ENCODE measurements at regions not wholly inside any gene's neighbourhood (a gene's known extent, or its start where the extent isn't known, plus 50 kb on each side); places are given as distances from the start of the nearest gene placed in this dataset.

- TF ChIP-seq, protein P1, sequence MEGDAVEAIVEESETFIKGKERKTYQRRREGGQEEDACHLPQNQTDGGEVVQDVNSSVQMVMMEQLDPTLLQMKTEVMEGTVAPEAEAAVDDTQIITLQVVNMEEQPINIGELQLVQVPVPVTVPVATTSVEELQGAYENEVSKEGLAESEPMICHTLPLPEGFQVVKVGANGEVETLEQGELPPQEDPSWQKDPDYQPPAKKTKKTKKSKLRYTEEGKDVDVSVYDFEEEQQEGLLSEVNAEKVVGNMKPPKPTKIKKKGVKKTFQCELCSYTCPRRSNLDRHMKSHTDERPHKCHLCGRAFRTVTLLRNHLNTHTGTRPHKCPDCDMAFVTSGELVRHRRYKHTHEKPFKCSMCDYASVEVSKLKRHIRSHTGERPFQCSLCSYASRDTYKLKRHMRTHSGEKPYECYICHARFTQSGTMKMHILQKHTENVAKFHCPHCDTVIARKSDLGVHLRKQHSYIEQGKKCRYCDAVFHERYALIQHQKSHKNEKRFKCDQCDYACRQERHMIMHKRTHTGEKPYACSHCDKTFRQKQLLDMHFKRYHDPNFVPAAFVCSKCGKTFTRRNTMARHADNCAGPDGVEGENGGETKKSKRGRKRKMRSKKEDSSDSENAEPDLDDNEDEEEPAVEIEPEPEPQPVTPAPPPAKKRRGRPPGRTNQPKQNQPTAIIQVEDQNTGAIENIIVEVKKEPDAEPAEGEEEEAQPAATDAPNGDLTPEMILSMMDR (IDR thresholded peaks at IDR 0.05), result no peak
- TF ChIP-seq POLR2A (IDR thresholded peaks at IDR 0.05), result no peak
These were observed 586.2 kb upstream of the DIAPH2 start for GRCh38 chrX:96098471-96098870.
